Trophoblast cell (in vitro differentiated cells and primary cell): ENCODE measurements at regions not wholly inside any gene's neighbourhood (a gene's known extent, or its start where the extent isn't known, plus 50 kb on each side); places are given as distances from the start of the nearest gene placed in this dataset.

Experiments used
- DNase-seq, 2 donors: peaks; one replicate each; pipeline ENCODE4 v3.0.0-alpha.2; 2016
- H2AFZ ChIP-seq: 2 replicates; pipeline ENCODE4 v1.6.1; 2013; ENCODE audit warnings: low read length, moderate library complexity, mild to moderate bottlenecking; ENCODE audit not compliant: insufficient read depth, poor library complexity
- H2AK5ac ChIP-seq: 2 replicates; pipeline ENCODE4 v1.6.1; 2013; ENCODE audit warnings: mild to moderate bottlenecking, low read length
- H2BK120ac ChIP-seq: 2 replicates; pipeline ENCODE4 v1.6.1; 2013; ENCODE audit warnings: low read length, mild to moderate bottlenecking, moderate library complexity; ENCODE audit not compliant: insufficient read depth, poor library complexity
- H2BK12ac ChIP-seq: 2 replicates; pipeline ENCODE4 v1.6.1; 2013; ENCODE audit warnings: mild to moderate bottlenecking, low read length, moderate library complexity
- H2BK5ac ChIP-seq: 2 replicates; pipeline ENCODE4 v1.6.1; 2013; ENCODE audit warnings: low read length, low read depth, moderate library complexity, mild to moderate bottlenecking; ENCODE audit not compliant: poor library complexity
- H3K14ac ChIP-seq: 2 replicates; pipeline ENCODE4 v1.6.1; 2013; ENCODE audit warnings: mild to moderate bottlenecking, low read length
- H3K18ac ChIP-seq: 2 replicates; pipeline ENCODE4 v1.6.1; 2013; ENCODE audit warnings: mild to moderate bottlenecking, low read length
- H3K23ac ChIP-seq: 2 replicates; pipeline ENCODE4 v1.6.1; 2013; ENCODE audit warnings: low read length
- H3K27ac ChIP-seq: 2 replicates; pipeline ENCODE4 v1.5.1; 2013; ENCODE audit warnings: low read depth, mild to moderate bottlenecking, inconsistent platforms, low read length, moderate library complexity
- H3K27me3 ChIP-seq: 2 replicates; pipeline ENCODE4 v1.6.1; 2013; ENCODE audit warnings: inconsistent platforms, mild to moderate bottlenecking, low read length, moderate library complexity; ENCODE audit not compliant: insufficient read depth
- H3K36me3 ChIP-seq, 2 experiments: 1 replicate in 1 of 2; 2 replicates in 1 of 2; pipeline ENCODE4 v1.6.1; 2013; ENCODE audit warnings: low read length in 2 of 2, mild to moderate bottlenecking in 2 of 2, moderate library complexity in 1 of 2; ENCODE audit not compliant: insufficient read depth in 2 of 2, control insufficient read depth in 1 of 2
- H3K4ac ChIP-seq: 2 replicates; pipeline ENCODE4 v1.6.1; 2013; ENCODE audit warnings: low read depth, mild to moderate bottlenecking, low read length, moderate library complexity
- H3K4me1 ChIP-seq, 2 experiments: 1 replicate in 1 of 2; 2 replicates in 1 of 2; pipeline ENCODE4 v1.6.1; 2013; ENCODE audit warnings: low read length in 2 of 2, mild to moderate bottlenecking in 2 of 2, moderate library complexity in 1 of 2; ENCODE audit not compliant: insufficient read depth in 2 of 2, control insufficient read depth in 1 of 2
- H3K4me2 ChIP-seq: 2 replicates; pipeline ENCODE4 v1.6.1; 2013; ENCODE audit warnings: inconsistent platforms, mild to moderate bottlenecking, low read length, moderate library complexity
- H3K4me3 ChIP-seq: 2 replicates; pipeline ENCODE4 v1.5.1; 2013; ENCODE audit warnings: mild to moderate bottlenecking, low read depth, low read length, inconsistent platforms
- H3K79me1 ChIP-seq: one replicate; pipeline ENCODE4 v1.6.1; 2013; ENCODE audit warnings: low read length
- H3K79me2 ChIP-seq: 2 replicates; pipeline ENCODE4 v1.6.1; 2013; ENCODE audit warnings: low read length, mild to moderate bottlenecking; ENCODE audit not compliant: control insufficient read depth, insufficient read depth, poor library complexity
- H3K9ac ChIP-seq: 2 replicates; pipeline ENCODE4 v1.6.1; 2013; ENCODE audit warnings: mild to moderate bottlenecking, low read length
- H3K9me3 ChIP-seq: 2 replicates; pipeline ENCODE4 v1.6.1; 2013; ENCODE audit warnings: low read depth, mild to moderate bottlenecking, control low read depth, inconsistent platforms, low read length; ENCODE audit not compliant: insufficient read depth
- H4K12ac ChIP-seq: 2 replicates; pipeline ENCODE4 v1.6.1; 2013; ENCODE audit warnings: low read depth, mild to moderate bottlenecking, low read length, moderate library complexity
- H4K8ac ChIP-seq: 2 replicates; pipeline ENCODE4 v1.6.1; 2013; ENCODE audit warnings: low read depth, mild to moderate bottlenecking, low read length, moderate library complexity
- H4K91ac ChIP-seq: one replicate; pipeline ENCODE4 v1.6.1; 2013; ENCODE audit warnings: low read depth, mild to moderate bottlenecking, low read length, moderate library complexity
- WGBS: extraction: QIAGEN DNeasy Blood & Tissue Kit; methylation state at CpG from one replicate; pipeline ENCODE4 v1.1.7; 2013; ENCODE audit warnings: missing lambda C conversion rate; ENCODE audit not compliant: insufficient read length, insufficient coverage; ENCODE audit errors: extremely low coverage; 5-methylcytosine and 5-hydroxymethylcytosine counted together

GRCh38 chr7:121796381-121796780, 76.6 kb upstream of the PTPRZ1 start:
- Histone ChIP-seq H3K14ac (no peak overlapping the region), H2AK5ac (no peak overlapping the region), H2BK120ac (no peak overlapping the region), H2BK12ac (no peak overlapping the region), H3K4ac (no peak overlapping the region), H3K4me1 (peaks cover 3 to 4% of the 10 kb centered on the region in 2 experiments), H2BK5ac (no peak overlapping the region), H3K79me1 (no peaks in the 10 kb centered on the region), H3K9me3 (no peaks in the 10 kb centered on the region), H2AFZ (no peak overlapping the region), H3K4me2 (no peak overlapping the region), H3K4me3 (no peak overlapping the region), H3K27ac (no peak overlapping the region), H4K91ac (no peak overlapping the region), H4K8ac (no peak overlapping the region), H3K9ac (no peak overlapping the region), H3K27me3 (no peaks in the 10 kb centered on the region), H4K12ac (no peak overlapping the region), H3K36me3 (no peaks in the 10 kb centered on the region), H3K23ac (no peak overlapping the region), H3K18ac (no peak overlapping the region), H3K79me2 (no peaks in the 10 kb centered on the region)
- DNase-seq, result no peak
- WGBS, result no CpG with 5 or more reads among the region's 4 CpGs

- WGBS, result no CpG with 5 or more reads among the region's 2 CpGs
Measured at GRCh38 chr7:121795736-121796135, 77.2 kb upstream of the PTPRZ1 start.

DNA sequence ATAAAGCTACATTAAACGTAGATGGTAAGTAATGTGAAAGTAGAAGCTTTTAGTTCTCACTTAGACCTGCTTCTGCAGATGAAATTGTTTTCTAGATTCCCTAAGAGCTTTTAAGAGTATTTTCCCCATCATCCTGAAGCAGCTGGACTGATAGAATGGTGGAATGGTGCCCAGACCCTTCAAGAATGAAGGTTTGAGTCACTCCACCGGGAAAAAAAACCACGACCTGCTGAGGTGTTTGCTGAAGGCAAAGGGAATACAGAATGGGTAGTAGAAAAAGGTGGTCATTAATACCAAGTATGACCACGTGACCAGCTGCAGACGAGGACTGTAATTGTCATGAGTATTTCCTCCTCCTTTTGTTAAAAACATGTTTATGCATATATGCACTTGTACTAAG, 79.2 kb upstream of the PTPRZ1 start:
- no peaks in the 10 kb centered on the region for H3K27me3 ChIP-seq
- no peak for DNase-seq
- H3K23ac ChIP-seq, result no peak overlapping the region

More at GRCh38 chr7:121795736-121796135, 77.2 kb upstream of the PTPRZ1 start:
- peak overlapping the region; percentile 31 for H2BK5ac ChIP-seq
- no peak overlapping the region for H2BK12ac ChIP-seq
- no peak overlapping the region for H3K4me2 ChIP-seq
- no peak overlapping the region for H2BK120ac ChIP-seq
- H3K9me3 ChIP-seq, result no peaks in the 10 kb centered on the region
- H4K8ac ChIP-seq, result no peak overlapping the region
- H3K4me1 ChIP-seq, result peaks cover 3 to 4% of the 10 kb centered on the region in 2 experiments
- no peak overlapping the region for H3K4ac ChIP-seq
- H2AFZ ChIP-seq, result no peak overlapping the region
- no peak overlapping the region for H3K9ac ChIP-seq
- H3K4me3 ChIP-seq, result no peak overlapping the region
- no peak overlapping the region for H3K23ac ChIP-seq
- H3K27ac ChIP-seq, result no peak overlapping the region
- no peaks in the 10 kb centered on the region for H3K36me3 ChIP-seq
- no peaks in the 10 kb centered on the region for H3K27me3 ChIP-seq
- H2AK5ac ChIP-seq, result no peak overlapping the region
- no peaks in the 10 kb centered on the region for H3K79me1 ChIP-seq
- H3K79me2 ChIP-seq, result no peaks in the 10 kb centered on the region
- H4K91ac ChIP-seq, result no peak overlapping the region
- H4K12ac ChIP-seq, result no peak overlapping the region
- no peak overlapping the region for H3K18ac ChIP-seq
- no peak overlapping the region for H3K14ac ChIP-seq
- peak; percentile 64 to 93 for DNase-seq

DNA sequence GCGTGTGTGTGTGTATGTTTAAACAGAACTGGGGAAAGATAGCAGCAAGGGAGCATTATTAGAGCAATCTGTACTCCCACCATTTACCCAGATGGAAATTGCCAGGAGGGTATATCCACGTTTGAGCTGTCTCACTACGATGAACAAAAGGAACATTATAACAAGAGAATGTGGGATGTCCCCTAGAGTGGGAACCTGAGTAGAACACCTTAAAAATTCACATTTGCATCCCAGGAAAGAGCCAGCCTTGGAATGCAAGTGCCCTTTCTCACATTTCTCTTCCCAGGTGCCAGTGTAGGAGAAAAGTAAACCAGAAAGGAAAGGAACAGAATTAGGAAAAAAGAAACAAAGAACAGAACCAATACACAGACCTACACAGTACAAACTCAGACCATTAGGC, 95.3 kb upstream of the PTPRZ1 start:
- no peak overlapping the region for H3K27ac ChIP-seq
- no peaks in the 10 kb centered on the region for H3K36me3 ChIP-seq
- DNase-seq, result no peak
- no peak overlapping the region for H4K12ac ChIP-seq
- H3K23ac ChIP-seq, result no peak overlapping the region
- WGBS, result no CpG with 5 or more reads among the region's 3 CpGs
- H2BK120ac ChIP-seq, result no peak overlapping the region
- H3K4ac ChIP-seq, result no peak overlapping the region
- H4K8ac ChIP-seq, result no peak overlapping the region
- H3K14ac ChIP-seq, result no peak overlapping the region
- no peaks in the 10 kb centered on the region for H3K4me1 ChIP-seq
- no peak overlapping the region for H4K91ac ChIP-seq
- H3K79me2 ChIP-seq, result no peaks in the 10 kb centered on the region
- H3K27me3 ChIP-seq, result no peaks in the 10 kb centered on the region
- no peak overlapping the region for H2AFZ ChIP-seq
- no peak overlapping the region for H3K4me3 ChIP-seq
- H3K79me1 ChIP-seq, result no peaks in the 10 kb centered on the region
- no peak overlapping the region for H3K4me2 ChIP-seq
- no peak overlapping the region for H3K18ac ChIP-seq
- no peak overlapping the region for H2BK5ac ChIP-seq
- H3K9ac ChIP-seq, result no peak overlapping the region
- no peak overlapping the region for H2BK12ac ChIP-seq
- no peaks in the 10 kb centered on the region for H3K9me3 ChIP-seq
- no peak overlapping the region for H2AK5ac ChIP-seq

More for the DNA sequence above, 79.2 kb upstream of the PTPRZ1 start:
- Histone ChIP-seq H3K4me1 (peaks cover 3 to 4% of the 10 kb centered on the region in 2 experiments), H2AFZ (no peak overlapping the region), H2AK5ac (no peak overlapping the region), H3K9me3 (no peaks in the 10 kb centered on the region), H3K27ac (no peak overlapping the region), H3K4ac (no peak overlapping the region), H3K4me3 (no peak overlapping the region), H4K12ac (no peak overlapping the region), H4K8ac (no peak overlapping the region), H4K91ac (no peak overlapping the region), H2BK120ac (no peak overlapping the region), H3K14ac (no peak overlapping the region), H2BK12ac (no peak overlapping the region), H3K4me2 (no peak overlapping the region), H3K79me1 (no peaks in the 10 kb centered on the region), H3K9ac (no peak overlapping the region), H2BK5ac (no peak overlapping the region), H3K79me2 (no peaks in the 10 kb centered on the region), H3K18ac (no peak overlapping the region), H3K36me3 (no peaks in the 10 kb centered on the region)
- WGBS, result no CpG with 5 or more reads among the region's 5 CpGs
